Stimulated activated CD4-positive, alpha-beta T cell treated with anti-CD3 and anti-CD28 coated beads, TNF-alpha, amount 100 ng/mL, for 24 hours (primary cell): ENCODE measurements at regions not wholly inside any gene's neighbourhood (a gene's known extent, or its start where the extent isn't known, plus 50 kb on each side); places are given as distances from the start of the nearest gene placed in this dataset.
A peak's percentile ranks its signal among the peaks of the same experiment; 100 is the strongest.

Experiments used
- DNase-seq, 3 experiments: peaks; one replicate each; pipeline ENCODE4 v3.0.0-alpha.2; 2020; ENCODE audit warnings: low read depth in 3 of 3

DNA sequence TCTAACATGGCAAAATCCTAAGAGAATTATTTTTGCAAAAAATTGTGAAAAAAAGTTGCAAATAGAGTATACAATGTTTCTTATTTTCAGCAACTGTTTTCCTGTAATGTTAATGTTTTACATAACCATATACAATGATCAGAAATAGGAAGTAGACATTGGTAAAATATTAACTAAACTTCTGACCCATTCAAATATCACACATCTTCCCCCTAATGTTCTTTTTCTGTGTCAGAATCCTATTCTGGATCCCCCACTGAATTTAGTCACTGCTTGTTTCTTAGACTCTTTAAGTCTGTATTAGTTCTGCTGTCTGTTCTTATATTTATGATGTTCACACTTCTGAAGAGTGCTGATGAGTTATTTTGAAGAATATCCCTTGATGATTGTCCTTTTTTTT lies 62.0 kb downstream of the HFE start:
- DNase-seq, result no peak

DNA sequence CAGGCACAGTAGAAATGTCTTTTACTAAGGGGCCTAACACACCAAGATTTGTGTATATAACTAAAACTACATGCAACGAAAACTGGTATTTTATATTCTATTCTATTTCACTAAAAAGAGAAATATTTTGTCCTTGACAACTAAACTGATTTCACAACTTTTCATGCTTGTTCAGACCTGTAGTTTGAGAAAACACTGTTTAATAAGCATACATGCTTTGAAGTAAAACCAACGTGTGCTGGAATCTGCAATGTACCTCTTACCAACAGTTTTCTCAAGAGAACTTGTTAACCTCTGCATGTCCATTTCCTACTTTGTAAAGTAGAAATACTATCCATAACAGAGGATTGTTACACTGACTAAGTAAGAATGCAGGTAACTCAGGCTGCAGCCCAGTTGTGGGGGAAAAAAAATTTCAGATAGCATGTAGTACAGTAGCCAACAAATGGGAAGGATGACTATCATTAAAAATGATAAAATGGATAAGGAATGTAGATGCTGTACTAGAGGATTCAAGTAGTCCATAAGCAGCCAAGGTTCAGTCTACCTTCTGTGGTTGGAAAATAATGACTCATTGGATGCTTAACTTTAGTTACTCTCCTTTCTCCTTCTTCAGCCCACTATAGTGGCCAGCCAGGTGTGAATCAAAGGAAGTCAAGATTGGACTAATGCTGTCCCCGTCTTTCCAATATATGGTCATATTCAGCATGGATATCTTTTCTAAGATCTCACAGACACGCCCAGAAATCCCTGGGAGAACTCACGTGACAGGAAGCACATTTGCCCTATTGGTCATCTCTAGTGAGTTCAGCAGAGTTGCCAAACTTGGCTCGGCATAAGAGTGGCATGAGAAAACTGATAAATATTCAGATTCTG lies 65.2 kb downstream of the HFE start:
- no peak for DNase-seq

DNA sequence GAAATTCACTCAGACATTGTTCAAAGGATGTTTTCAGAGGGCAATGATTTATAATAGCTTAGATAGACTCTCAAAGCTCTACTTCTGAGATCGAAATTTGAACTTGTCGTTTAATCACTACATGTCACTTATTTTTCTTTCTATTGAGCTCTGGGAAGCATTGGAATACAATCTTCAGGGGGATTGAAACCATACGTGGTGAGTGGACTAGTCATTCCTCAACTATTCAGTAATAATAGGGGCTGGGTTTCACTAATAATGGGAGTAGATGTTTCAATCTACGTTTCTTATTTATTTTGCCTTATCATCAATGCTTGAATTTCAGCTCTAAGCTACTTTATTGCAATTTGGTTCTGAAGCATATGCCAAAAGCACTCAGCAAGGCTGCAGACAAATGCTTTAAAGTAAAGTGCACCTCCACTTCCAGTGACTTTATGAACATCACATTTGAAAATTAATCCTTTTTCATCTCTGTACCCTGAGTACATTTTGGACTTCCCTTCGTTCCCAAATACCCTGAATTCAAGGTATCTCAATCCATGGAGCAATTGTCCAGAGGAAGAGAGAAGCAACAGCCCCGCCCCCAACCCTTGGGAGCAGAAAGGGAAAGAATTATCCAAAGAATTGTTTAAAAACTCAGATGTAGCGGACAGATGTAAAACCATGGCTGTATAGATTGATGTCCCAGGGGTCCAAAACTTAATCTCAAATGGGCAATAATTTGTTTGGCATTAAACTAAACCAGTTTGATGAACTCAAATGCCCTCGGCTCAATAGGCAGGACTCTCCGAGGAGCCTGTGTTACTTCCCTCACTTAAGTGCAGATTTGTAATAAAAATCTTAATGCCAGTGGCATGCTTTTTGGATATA lies 68.1 kb downstream of the HFE start:
- no peak for DNase-seq

DNA sequence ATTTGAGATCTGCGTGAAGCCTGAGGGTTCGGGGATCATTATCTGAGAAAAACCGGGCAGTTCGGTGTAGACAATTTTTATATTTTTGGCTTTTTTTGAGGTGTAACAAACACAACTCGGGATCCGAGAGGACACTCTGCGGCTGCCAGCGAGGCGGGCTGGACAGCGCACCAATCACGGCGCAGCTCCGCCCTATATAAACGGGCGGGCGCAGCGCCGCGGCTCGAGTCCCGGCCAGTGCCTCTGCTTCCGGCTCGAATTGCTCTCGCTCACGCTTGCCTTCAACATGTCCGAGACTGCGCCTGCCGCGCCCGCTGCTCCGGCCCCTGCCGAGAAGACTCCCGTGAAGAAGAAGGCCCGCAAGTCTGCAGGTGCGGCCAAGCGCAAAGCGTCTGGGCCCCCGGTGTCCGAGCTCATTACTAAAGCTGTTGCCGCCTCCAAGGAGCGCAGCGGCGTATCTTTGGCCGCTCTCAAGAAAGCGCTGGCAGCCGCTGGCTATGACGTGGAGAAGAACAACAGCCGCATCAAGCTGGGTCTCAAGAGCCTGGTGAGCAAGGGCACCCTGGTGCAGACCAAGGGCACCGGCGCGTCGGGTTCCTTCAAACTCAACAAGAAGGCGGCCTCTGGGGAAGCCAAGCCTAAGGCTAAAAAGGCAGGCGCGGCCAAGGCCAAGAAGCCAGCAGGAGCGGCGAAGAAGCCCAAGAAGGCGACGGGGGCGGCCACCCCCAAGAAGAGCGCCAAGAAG lies 69.0 kb downstream of the HFE start:
- DNase-seq, result peak; percentile 72 to 81 (median 73)

DNA sequence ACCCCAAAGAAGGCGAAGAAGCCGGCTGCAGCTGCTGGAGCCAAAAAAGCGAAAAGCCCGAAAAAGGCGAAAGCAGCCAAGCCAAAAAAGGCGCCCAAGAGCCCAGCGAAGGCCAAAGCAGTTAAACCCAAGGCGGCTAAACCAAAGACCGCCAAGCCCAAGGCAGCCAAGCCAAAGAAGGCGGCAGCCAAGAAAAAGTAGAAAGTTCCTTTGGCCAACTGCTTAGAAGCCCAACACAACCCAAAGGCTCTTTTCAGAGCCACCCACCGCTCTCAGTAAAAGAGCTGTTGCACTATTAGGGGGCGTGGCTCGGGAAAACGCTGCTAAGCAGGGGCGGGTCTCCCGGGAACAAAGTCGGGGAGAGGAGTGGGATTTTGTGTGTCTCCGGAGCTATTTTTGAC lies 69.6 kb downstream of the HFE start:
- DNase-seq, result peak in 2 of 3 experiments; percentile 29 to 70

DNA sequence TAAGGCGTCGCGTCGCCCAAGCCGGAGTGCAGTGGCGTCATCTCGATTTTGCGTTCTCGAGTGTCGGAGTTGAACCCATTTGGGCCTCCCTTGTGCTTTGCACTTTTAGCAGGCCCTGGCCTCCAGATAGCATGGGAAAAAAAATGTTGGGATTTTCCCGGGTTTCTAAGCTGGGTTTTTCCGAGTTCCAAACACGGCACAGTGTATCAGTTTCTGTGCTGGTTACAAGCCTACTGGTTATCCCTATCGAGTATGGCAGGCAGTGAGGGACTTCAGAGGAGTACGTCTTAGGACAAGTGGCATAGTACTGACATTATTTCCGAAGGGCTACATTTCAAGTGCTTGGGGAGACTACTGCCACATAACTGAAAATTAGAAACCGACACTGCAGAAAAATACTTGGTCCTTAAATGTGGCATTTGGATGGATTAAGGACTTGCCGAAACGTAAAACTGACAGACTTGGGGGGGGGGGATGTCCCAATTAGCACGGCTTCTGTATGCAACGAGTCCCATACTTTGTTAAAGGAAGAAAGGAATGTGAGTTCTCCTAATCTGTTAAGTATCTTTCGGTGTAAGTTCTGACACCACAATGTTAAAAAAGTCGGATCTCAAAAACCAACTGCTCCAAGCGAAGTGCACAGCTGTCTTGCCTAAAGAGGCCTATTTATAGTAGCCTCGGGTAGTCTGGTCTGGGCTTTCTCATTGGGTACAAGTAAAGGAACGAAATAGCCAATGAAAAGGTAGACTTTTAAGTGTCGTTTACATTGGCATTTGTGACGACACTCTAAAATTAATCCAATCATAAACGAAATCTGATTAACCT lies 70.2 kb downstream of the HFE start:
- DNase-seq, result peak in 2 of 3 experiments; percentile 35 to 38

DNA sequence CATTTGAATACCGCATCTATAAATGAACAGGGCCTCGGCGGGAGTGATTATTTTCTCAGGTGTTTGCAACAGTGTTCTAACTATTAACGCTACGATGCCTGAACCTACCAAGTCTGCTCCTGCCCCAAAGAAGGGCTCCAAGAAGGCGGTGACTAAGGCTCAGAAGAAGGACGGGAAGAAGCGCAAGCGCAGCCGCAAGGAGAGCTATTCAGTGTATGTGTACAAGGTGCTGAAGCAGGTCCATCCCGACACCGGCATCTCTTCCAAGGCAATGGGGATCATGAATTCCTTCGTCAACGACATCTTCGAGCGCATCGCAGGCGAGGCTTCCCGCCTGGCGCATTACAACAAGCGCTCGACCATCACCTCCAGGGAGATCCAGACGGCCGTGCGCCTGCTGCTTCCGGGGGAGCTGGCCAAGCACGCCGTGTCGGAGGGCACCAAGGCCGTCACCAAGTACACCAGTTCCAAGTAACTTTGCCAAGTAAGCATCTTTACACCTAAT lies 70.9 kb downstream of the HFE start:
- peak; percentile 67 to 75 (median 73) for DNase-seq

DNA sequence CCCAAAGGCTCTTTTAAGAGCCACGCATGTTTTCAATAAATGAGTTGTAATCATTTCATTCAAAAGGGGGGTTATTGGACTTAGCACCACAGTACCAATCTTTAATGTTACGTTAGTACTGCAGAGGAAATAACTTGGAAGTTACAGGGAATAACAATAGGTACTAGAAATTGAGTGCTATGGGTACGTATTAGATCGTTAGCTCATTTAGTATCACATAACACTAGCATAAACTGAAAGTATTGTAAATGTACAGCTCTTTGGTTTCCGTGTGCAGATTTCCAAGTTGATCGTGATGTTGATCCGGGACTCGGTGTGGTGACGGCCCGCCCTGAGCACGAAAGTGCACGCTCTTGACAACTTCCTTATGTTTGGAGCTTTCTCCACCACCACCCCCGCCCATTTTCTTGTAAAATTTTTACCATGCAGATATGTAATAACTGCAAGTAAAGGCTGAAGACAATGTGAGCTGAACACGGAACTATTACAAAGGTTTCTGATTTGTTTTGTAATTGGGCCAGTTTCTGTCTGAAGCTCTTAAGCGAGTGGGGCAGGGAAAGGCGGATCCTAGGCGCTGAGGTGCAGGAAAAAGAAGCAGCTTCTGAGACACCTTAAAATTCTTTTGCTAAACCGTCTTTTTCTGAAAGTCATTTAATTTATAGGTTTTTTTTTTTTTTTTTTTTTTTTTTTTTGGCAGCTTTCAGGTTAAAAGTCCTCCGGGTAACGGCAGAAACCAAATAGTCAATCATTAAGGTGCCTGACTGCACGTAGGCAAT lies 71.5 kb downstream of the HFE start:
- DNase-seq, result peak in 2 of 3 experiments; percentile 18 to 55

DNA sequence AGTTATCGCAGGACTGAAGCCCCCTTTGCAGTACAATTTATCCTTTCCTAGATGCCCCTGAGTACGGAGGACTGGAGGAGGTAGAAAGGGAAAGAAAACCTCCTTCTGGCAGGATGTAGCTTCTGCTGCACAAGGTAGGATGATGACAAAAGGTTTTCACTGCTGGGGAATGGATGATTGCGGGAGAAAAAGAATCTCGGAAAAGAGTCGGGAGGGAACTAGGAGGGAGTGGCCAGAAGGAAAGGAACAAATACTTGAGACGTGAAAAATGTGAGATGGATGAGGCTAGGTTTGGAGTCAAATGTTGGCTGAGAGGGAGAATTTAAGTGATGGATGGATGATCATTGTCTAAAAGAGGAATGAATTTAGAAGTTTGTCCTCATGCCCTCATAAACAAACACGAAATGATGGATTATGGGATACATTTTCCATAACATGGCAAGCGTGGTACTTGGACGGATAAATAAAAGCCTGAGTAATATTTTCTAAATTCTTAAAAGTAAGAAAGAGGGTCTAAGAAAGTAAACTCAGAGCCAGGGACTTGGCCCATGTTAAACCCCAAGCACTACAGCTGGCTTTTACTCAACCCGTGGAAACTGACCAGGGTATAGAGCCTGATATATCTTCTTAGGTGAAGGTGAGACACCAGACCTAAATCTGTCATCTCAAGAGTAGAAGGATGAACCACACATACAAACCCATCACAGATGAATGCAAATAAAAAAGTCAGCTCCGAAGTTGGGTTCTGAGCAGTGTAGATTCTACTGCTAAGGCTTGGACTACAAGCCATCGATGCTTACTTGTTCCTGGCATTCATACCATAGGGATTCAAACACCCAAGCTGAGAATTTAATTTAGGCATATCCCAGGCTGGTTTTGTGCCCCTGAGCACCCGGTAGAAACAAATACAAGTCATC lies 72.4 kb downstream of the HFE start:
- DNase-seq, result no peak

DNA sequence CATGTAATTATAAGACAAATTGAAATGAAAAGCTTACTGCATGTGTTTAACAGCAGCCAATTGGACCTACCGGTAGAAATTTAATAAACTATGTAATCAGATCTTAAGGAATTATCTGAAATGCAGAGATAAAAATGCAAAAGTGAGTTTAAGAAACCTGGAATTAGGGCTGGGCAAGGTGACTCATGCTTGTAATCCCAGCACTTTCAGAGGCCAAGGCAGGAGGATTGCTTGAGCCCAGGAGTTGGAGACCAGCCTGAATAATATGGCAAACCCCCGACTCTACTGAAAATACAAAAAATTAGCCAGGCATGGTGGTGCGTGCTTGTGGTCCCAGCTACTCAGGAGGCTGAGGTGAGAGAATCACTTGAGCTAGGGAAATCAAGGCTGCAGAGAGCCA lies 74.1 kb downstream of the HFE start:
- no peak for DNase-seq

DNA sequence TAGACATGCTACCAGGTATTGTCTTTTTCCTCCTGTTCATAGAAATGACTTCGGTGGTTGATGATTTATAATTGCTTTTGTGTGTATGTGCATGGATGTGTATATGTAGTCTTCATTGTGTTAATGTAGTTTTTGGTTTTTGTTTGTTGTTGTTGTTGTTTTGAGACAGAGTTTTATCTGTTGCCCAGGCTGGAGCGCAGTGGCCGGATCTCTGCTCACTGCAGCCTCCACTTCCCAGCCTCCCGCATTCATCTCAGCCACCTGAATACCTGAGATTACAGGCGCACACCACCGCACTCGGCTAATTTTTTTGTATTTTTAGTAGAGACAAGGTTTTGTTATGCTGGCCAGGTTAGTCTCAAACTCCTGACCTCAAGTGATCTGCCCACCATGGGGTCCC lies 75.2 kb downstream of the HFE start:
- no peak for DNase-seq

DNA sequence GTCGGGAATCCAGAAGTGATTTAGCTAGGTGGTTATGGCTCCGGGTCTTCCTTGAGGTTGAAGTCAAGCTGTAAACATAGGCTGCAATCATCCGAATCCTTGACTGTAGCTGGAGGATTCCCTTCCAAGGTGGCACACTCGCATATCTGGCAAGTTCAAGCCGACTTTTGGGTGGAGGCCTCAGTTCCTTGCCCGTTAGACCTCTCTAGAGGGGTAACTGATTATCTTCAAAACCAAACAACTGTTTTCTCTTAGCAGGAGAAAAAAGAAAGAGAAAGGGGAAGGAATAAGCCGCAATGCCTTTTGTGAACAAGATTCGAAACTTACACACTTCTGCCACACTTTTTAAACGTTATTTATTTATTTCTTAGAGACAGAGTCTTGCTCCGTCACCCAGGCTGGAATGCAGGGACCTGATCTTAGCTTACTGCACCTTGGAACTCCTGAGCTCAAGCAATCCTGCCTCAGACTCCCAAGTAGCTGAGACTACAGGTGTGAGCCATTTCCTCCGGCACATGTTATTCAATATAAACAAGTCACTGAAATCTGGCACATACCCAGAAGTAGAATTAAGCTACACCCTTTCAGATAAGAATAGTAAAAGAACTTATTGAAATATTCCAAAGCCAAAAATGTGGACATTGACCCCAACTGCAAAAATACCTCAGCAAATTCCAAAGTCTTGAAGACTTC lies 76.3 kb downstream of the HFE start:
- DNase-seq, result no peak

DNA sequence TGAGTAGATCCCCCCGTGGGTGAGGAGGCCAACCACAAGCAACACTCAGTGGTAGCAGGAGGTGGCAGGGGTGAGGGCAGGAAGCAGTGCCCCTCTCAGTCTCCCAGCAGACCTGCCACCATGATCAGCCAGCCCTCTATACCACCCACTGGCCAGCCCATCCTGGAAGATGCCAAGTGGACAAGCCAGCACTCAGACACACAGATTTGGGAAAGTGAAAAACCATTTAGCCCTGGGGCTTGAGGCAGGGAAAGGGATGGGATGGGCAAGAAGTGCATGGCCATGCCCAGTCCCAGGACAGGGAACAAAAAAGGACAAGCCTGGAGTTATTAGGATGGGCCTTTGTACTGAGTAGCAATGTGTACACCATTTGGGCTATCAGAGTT lies 76.9 kb downstream of the HFE start:
- DNase-seq, result no peak

DNA sequence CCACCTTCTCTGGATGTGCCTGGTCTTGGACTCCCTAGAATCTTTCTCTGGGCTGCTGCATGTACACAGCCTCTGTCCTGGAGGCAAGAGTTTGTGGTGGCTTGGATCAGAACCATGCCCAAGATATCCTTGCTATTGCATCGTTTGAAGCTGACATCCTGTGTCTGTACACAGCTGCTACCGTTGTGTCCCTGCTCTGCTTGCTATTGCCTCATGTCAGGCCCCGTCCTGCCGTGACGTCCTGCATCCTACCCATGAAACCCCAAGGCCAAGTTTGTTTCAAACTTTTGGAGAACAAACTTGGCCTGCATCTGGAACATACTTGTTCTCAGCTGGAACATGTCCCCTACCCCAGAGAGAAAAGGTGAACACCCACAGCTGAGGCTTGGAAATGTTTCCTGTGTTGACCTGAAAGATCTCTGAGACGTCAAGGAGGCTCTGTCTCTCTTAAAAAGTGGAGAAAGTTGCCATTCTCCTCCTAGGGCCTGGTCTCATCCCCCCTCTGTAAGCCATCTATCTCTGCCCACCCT lies 78.1 kb downstream of the HFE start:
- no peak for DNase-seq

DNA sequence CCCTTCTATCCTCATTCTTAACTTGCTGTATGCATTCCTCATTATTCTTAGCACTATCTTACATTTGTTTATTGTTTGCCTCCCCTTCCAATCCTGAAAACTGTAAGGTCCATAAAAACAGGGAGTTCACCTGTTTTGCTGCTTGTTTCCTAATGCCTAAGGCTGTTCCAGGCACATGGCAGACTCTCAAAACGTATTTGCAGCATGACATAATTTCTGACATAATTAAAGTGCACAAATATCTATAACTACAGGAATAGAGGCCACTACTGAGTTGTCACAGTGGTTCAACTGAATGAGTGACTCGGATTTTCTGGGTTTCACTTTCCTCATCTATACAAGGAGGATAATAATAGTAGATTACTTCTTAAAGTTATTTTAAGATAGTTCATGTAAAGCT lies 83.0 kb downstream of the HFE start:
- DNase-seq, result no peak

DNA sequence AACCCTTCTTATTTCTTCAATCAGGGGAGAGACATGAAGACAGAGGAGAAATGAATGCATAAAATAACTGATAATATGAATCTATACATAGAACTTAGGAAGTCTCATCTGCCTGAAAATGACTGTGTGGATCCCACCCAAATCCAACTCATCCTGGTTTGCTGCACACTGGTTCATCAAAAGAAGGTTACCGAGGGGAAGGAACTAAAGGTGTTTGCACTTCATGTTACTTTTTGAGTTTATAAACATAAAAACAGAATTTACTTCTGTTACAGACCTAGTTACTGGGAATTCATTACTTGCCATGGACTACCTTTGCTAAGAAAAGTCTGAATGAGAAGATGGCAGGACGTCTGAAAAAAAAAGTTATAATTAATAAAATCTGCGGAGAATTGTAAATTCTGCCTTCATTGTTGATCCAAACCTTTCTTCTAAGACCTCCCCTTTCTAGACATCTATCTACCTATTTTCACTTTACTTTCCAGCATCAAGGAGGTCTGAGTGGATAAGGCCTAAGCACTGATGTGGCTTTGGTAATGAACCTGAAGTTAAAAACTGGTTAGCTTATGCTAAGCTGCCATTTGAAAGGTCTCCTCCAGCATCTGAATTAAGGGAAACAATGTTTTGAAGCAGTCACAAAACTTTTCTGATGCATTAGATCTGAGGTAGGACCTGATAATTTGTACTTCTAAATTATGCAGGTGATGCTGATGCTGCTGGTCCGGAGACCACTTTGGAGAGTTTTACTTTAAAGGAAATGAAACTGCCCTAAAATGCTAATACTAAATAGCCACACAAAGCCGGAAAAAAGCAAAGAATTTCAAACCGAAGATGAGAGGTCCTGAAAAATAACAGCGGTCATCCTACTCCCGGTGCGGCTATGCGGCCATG lies 84.0 kb downstream of the HFE start:
- no peak for DNase-seq

DNA sequence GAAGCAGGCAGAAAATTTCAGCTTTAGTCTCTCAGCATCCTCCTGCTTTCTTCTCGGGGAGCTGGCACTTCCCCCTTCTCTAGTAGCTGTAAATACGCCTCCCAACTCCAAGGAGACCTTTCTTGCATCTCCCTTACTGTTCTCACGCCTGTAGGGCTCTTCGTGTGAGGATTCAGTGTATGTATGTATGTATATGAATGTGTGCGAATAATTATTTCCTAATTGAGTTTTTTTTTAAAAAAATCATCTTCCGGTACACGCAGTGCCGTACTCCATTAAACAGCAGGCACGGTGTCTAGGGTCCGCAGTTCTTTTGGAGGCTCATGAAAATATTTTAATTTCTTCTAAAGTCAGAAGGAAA lies 85.4 kb downstream of the HFE start:
- no peak for DNase-seq

DNA sequence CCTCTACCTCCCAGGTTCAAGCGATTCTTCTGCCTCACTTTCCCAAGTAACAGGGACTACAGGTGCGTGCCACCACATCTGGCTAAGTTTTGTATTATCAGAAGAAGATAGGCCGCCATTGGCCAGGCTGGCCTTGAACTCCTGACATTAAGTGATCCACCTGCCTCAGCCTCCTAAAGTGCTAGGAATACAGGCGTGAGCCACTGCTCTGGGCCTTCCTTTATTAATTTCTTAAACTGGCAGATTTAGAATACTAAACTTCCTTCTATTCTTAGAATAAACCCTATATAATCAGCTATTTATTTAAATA lies 86.6 kb downstream of the HFE start:
- no peak for DNase-seq
